ENCODE measurements at regions not wholly inside any gene's neighbourhood (a gene's known extent, or its start where the extent isn't known, plus 50 kb on each side); places are given as distances from the start of the nearest gene placed in this dataset.

GRCh38 chr3:40850861-40851260 lies 326.1 kb downstream of the ZNF621 start:
- H3K4me3 Mint-ChIP-seq = no peak overlapping the region

GRCh38 chr3:40851836-40852235 lies 327.1 kb downstream of the ZNF621 start:
- no peaks in the 10 kb centered on the region for H3K9me3 Mint-ChIP-seq
- H3K9ac ChIP-seq (ENCODE audit: extremely low read depth, low read length, poor library complexity, severe bottlenecking) = no peak overlapping the region
- no peak overlapping the region for H3K27ac Mint-ChIP-seq
- H3K27me3 ChIP-seq (ENCODE audit: control insufficient read depth, insufficient read depth, low read length, poor library complexity, severe bottlenecking) = no peaks in the 10 kb centered on the region
- H3K4me1 ChIP-seq (ENCODE audit: control insufficient read depth, insufficient read depth, low read length) = no peaks in the 10 kb centered on the region
- H3K4me3 Mint-ChIP-seq = no peak overlapping the region
- H3K36me3 Mint-ChIP-seq (ENCODE audit: low read depth) = no peaks in the 10 kb centered on the region
- peaks cover 6% of the 10 kb centered on the region for H3K4me1 Mint-ChIP-seq
- 95 to 96% methylated on average over 3 of the region's 3 CpGs for WGBS, 2 experiments (ENCODE audit: insufficient coverage in 1 of 2, insufficient read length in 1 of 2)
- no peak for TF ChIP-seq CTCF (conservative IDR thresholded peaks at IDR 0.05)
- H3K27ac ChIP-seq (ENCODE audit: low read depth, low read length) = no peak overlapping the region
- no peak for DNase-seq
- H3K9me3 ChIP-seq (ENCODE audit: control insufficient read depth, low read length) = no peaks in the 10 kb centered on the region
- no peak overlapping the region for H3K4me3 ChIP-seq (ENCODE audit: low read length)
- no peaks in the 10 kb centered on the region for H3K27me3 Mint-ChIP-seq (ENCODE audit: insufficient read depth)
- H3K36me3 ChIP-seq (ENCODE audit: control insufficient read depth, insufficient read depth, low read length) = no peaks in the 10 kb centered on the region

More at GRCh38 chr3:40850861-40851260, 326.1 kb downstream of the ZNF621 start:
- Histone ChIP-seq H3K4me1 (ENCODE audit: control insufficient read depth, insufficient read depth, low read length) (no peaks in the 10 kb centered on the region), H3K4me3 (ENCODE audit: low read length) (no peak overlapping the region), H3K27me3 (ENCODE audit: control insufficient read depth, insufficient read depth, low read length, poor library complexity, severe bottlenecking) (no peaks in the 10 kb centered on the region), H3K27ac (ENCODE audit: low read depth, low read length) (no peak overlapping the region), H3K9me3 (ENCODE audit: control insufficient read depth, low read length) (no peaks in the 10 kb centered on the region), H3K9ac (ENCODE audit: extremely low read depth, low read length, poor library complexity, severe bottlenecking) (no peak overlapping the region), H3K36me3 (ENCODE audit: control insufficient read depth, insufficient read depth, low read length) (no peaks in the 10 kb centered on the region)
- no peak for TF ChIP-seq CTCF (conservative IDR thresholded peaks at IDR 0.05)
- no peak overlapping the region for H3K27ac Mint-ChIP-seq
- no peaks in the 10 kb centered on the region for H3K36me3 Mint-ChIP-seq (ENCODE audit: low read depth)
- no peak for DNase-seq
- H3K27me3 Mint-ChIP-seq (ENCODE audit: insufficient read depth) = no peaks in the 10 kb centered on the region
- peaks cover 9% of the 10 kb centered on the region for H3K4me1 Mint-ChIP-seq
- 90 to 96% methylated on average over 3 to 4 of the region's 4 CpGs for WGBS, 2 experiments (ENCODE audit: insufficient coverage in 1 of 2, insufficient read length in 1 of 2)
- no peaks in the 10 kb centered on the region for H3K9me3 Mint-ChIP-seq

GRCh38 chr3:40852712-40853111 lies 328.0 kb downstream of the ZNF621 start:
- H3K4me3 Mint-ChIP-seq = no peak overlapping the region
- WGBS, 2 experiments (ENCODE audit: insufficient coverage in 1 of 2, insufficient read length in 1 of 2) = 94 to 100% methylated on average over 1 to 2 of the region's 2 CpGs
- H3K9me3 Mint-ChIP-seq = no peaks in the 10 kb centered on the region

More at GRCh38 chr3:40852712-40853111, 328.0 kb downstream of the ZNF621 start:
- Histone ChIP-seq H3K27me3 (ENCODE audit: control insufficient read depth, insufficient read depth, low read length, poor library complexity, severe bottlenecking) (no peaks in the 10 kb centered on the region), H3K4me1 (ENCODE audit: control insufficient read depth, insufficient read depth, low read length) (no peaks in the 10 kb centered on the region), H3K27ac (ENCODE audit: low read depth, low read length) (no peak overlapping the region), H3K9me3 (ENCODE audit: control insufficient read depth, low read length) (no peaks in the 10 kb centered on the region), H3K4me3 (ENCODE audit: low read length) (no peak overlapping the region), H3K9ac (ENCODE audit: extremely low read depth, low read length, poor library complexity, severe bottlenecking) (no peak overlapping the region), H3K36me3 (ENCODE audit: control insufficient read depth, insufficient read depth, low read length) (no peaks in the 10 kb centered on the region)
- Mint-ChIP-seq H3K4me1 (no peaks in the 10 kb centered on the region), H3K27me3 (ENCODE audit: insufficient read depth) (no peaks in the 10 kb centered on the region), H3K36me3 (ENCODE audit: low read depth) (no peaks in the 10 kb centered on the region), H3K27ac (no peak overlapping the region)
- no peak for TF ChIP-seq CTCF (conservative IDR thresholded peaks at IDR 0.05)
- no peak for DNase-seq

Measured in endodermal cell (in vitro differentiated cells).